B cell (primary cell): ENCODE measurements at regions not wholly inside any gene's neighbourhood (a gene's known extent, or its start where the extent isn't known, plus 50 kb on each side); places are given as distances from the start of the nearest gene placed in this dataset.

Experiments used
- ATAC-seq: fragments of 200-7000 bp; cut with Tn5 transposase; one replicate; pipeline ENCODE4 v1.10.0; 2021; ENCODE audit warnings: low read depth, mild to moderate bottlenecking, moderate number of reproducible peaks, moderate library complexity
- CTCF ChIA-PET: fragments of 350-600 bp; sonication (Branson Sonifier 250); formaldehyde crosslinking; loops from one replicate; lab custom pipeline; 2021; ENCODE audit warnings: antibody characterized with exemption, inconsistent platforms; lab: Charles Lee
- POLR2A ChIA-PET: fragments of 350-600 bp; sonication (Branson Sonifier 250); formaldehyde crosslinking; loops from one replicate; lab custom pipeline; 2021; ENCODE audit warnings: antibody characterized with exemption; lab: Charles Lee
- DNase-seq: peaks from one replicate; pipeline ENCODE4 v3.0.0; 2013
- H2AFZ ChIP-seq: 2 replicates; pipeline ENCODE4 v1.6.1; 2012; ENCODE audit warnings: mild to moderate bottlenecking, low read depth, low read length; ENCODE audit not compliant: insufficient read depth, poor library complexity, severe bottlenecking
- H3K27ac ChIP-seq, 2 donors: 1 replicate in 1 of 2; 2 replicates in 1 of 2; pipeline ENCODE4 v1.5.1; 2012 to 2013; ENCODE audit warnings: low read length in 2 of 2, mild to moderate bottlenecking in 2 of 2, moderate library complexity in 1 of 2
- H3K27me3 ChIP-seq, 4 experiments: fragments of 200-600 bp in 1 of 4; sonication (generic) in 1 of 4; replicated peaks in 1 of 4; 1 replicate in 2 of 4; 2 replicates in 2 of 4; pipeline versions ENCODE4 v1.6.1 to v1.7.0; 2013 to 2016; ENCODE audit warnings: low read length in 3 of 4, mild to moderate bottlenecking in 2 of 4, mixed read lengths in 1 of 4, moderate library complexity in 1 of 4; ENCODE audit not compliant: insufficient read depth in 4 of 4, control insufficient read depth in 3 of 4; ENCODE audit errors: control extremely low read depth in 1 of 4
- H3K36me3 ChIP-seq, 2 experiments: replicated peaks in 1 of 2; 1 replicate in 1 of 2; 2 replicates in 1 of 2; pipeline versions ENCODE4 v1.6.1 to v1.7.1; 2013; ENCODE audit warnings: low read length in 1 of 2; ENCODE audit not compliant: insufficient read depth in 2 of 2, control insufficient read depth in 1 of 2; ENCODE audit errors: control extremely low read depth in 1 of 2, extremely low read depth in 1 of 2
- H3K4me1 ChIP-seq, 2 donors: fragments of 200-600 bp in 1 of 2; sonication (generic) in 1 of 2; 1 replicate in 1 of 2; 2 replicates in 1 of 2; pipeline versions ENCODE4 v1.5.1 to v1.6.1; 2013 to 2017; ENCODE audit warnings: low read length in 2 of 2; ENCODE audit not compliant: control insufficient read depth in 2 of 2, insufficient read depth in 2 of 2
- H3K4me2 ChIP-seq: replicated peaks from 2 replicates; pipeline ENCODE3; 2012; ENCODE audit warnings: mild to moderate bottlenecking, low read depth, low read length; ENCODE audit not compliant: poor library complexity, severe bottlenecking
- H3K4me3 ChIP-seq, 5 experiments: fragments of 200-600 bp in 1 of 5; sonication (generic) in 1 of 5; 1 replicate in 3 of 5; 2 replicates in 2 of 5; pipeline versions ENCODE4 v1.5.1 to v1.7.0; 2011 to 2016; ENCODE audit warnings: low read length in 4 of 5, mild to moderate bottlenecking in 4 of 5, low read depth in 2 of 5, control low read depth in 1 of 5, moderate library complexity in 1 of 5; ENCODE audit not compliant: insufficient read depth in 1 of 5; ENCODE audit errors: control extremely low read depth in 1 of 5, extremely low read depth in 1 of 5
- H3K79me2 ChIP-seq: fragments of 200-600 bp; sonication (generic); one replicate; pipeline ENCODE4 v1.6.0; 2016; ENCODE audit warnings: low read length; ENCODE audit not compliant: control insufficient read depth, insufficient read depth
- H3K9ac ChIP-seq: fragments of 200-600 bp; sonication (generic); 2 replicates; pipeline ENCODE4 v1.6.1; 2017; ENCODE audit warnings: mild to moderate bottlenecking, low read length, moderate library complexity
- H3K9me3 ChIP-seq, 3 donors: one replicate each; pipeline versions ENCODE4 v1.6.1 to v1.7.1; 2013; ENCODE audit warnings: low read length in 2 of 3; ENCODE audit not compliant: control insufficient read depth in 2 of 3, insufficient read depth in 1 of 3; ENCODE audit errors: control extremely low read depth in 1 of 3
- H4K20me1 ChIP-seq: 2 replicates; pipeline ENCODE4 v1.6.0; 2012; ENCODE audit warnings: mild to moderate bottlenecking, low read length; ENCODE audit not compliant: insufficient read depth, control insufficient read depth, poor library complexity, severe bottlenecking
- H3K27ac Mint-ChIP-seq: one replicate; pipeline ENCODE4 v1.8.0; 2021; ENCODE audit warnings: mixed read lengths
- H3K27me3 Mint-ChIP-seq: one replicate; pipeline ENCODE4 v1.8.0; 2021; ENCODE audit warnings: mixed read lengths
- H3K4me1 Mint-ChIP-seq: one replicate; pipeline ENCODE4 v1.8.0; 2021; ENCODE audit warnings: mixed read lengths
- H3K4me3 Mint-ChIP-seq: one replicate; pipeline ENCODE4 v1.8.0; 2021; ENCODE audit warnings: mixed read lengths
- H3K9me3 Mint-ChIP-seq: one replicate; pipeline ENCODE4 v1.8.0; 2022; ENCODE audit warnings: mixed read lengths; ENCODE audit not compliant: insufficient read depth
- EZH2 ChIP-seq: IDR thresholded peaks from 2 replicates; pipeline ENCODE4 v1.6.1; 2012; ENCODE audit warnings: borderline replicate concordance, low read depth, mild to moderate bottlenecking, moderate library complexity, low read length; ENCODE audit not compliant: insufficient read depth, poor library complexity, severe bottlenecking
- WGBS: methylation state at CpG from one replicate; pipeline ENCODE4 v1.1.5; 2013; ENCODE audit warnings: missing lambda C conversion rate; ENCODE audit not compliant: insufficient coverage; 5-methylcytosine and 5-hydroxymethylcytosine counted together
- intact Hi-C: fragments of 100-400 bp; cut with micrococcal nuclease; formaldehyde crosslinking; loops from one replicate; pipeline ENCODE4 v1.10.0; 2022
- TF ChIP-seq, protein P1 (sequence below): fragments of 200-600 bp; IDR thresholded peaks from one replicate; pipeline ENCODE4 v1.8.0; 2022; ENCODE audit warnings: antibody characterized with exemption, mild to moderate bottlenecking

DNA sequence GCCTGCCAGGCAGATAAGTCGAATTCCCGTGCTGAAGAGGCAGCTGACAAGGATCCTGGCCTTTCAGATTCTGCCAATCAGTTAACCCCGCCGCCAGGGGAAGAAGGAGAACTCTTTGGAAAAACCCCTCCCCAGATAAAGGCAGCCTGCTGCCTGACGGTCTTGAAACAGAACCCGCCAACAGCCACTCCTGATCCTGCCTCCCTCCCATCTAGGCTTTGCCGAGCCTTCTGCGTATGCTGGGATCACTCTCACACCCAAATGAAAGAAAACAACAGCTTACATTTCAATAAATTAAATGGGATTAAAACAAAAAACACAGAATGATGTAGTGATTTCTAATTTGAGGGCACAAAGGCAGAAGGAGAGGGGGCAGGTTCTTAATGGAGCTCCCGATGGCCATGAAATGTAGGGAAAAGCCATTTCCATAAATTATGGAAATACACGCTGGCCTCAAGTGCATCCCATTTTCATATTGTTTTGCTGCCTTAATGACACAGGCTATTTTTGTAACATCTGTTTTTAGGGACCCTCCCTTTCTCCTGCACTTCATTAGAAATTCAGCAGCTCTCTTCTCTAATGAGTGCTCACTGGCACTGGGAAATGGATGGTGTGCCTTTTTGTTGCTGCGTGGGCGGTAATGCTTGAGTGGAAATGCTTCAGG lies 319.1 kb downstream of the MED10 start:
- ATAC-seq (no peak), DNase-seq (no peak)
- H3K27ac Mint-ChIP-seq: no peak overlapping the region
- no peaks in the 10 kb centered on the region for H3K4me1 Mint-ChIP-seq
- H3K4me3 Mint-ChIP-seq: no peak overlapping the region
- H3K4me2 ChIP-seq: no peak overlapping the region
- no peak overlapping the region for H3K27ac ChIP-seq
- no peaks in the 10 kb centered on the region for H4K20me1 ChIP-seq
- H3K27me3 ChIP-seq: no peaks in the 10 kb centered on the region
- POLR2A ChIA-PET: no interaction called here
- no peaks in the 10 kb centered on the region for H3K36me3 ChIP-seq
- CTCF ChIA-PET: no interaction called here
- no peaks in the 10 kb centered on the region for H3K4me1 ChIP-seq
- TF ChIP-seq, protein P1, sequence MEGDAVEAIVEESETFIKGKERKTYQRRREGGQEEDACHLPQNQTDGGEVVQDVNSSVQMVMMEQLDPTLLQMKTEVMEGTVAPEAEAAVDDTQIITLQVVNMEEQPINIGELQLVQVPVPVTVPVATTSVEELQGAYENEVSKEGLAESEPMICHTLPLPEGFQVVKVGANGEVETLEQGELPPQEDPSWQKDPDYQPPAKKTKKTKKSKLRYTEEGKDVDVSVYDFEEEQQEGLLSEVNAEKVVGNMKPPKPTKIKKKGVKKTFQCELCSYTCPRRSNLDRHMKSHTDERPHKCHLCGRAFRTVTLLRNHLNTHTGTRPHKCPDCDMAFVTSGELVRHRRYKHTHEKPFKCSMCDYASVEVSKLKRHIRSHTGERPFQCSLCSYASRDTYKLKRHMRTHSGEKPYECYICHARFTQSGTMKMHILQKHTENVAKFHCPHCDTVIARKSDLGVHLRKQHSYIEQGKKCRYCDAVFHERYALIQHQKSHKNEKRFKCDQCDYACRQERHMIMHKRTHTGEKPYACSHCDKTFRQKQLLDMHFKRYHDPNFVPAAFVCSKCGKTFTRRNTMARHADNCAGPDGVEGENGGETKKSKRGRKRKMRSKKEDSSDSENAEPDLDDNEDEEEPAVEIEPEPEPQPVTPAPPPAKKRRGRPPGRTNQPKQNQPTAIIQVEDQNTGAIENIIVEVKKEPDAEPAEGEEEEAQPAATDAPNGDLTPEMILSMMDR: no peak
- no peak for TF ChIP-seq EZH2
- intact Hi-C loops: no loop called here
- no peak overlapping the region for H3K4me3 ChIP-seq
- peaks cover 0 to 3% (median 0%) of the 10 kb centered on the region in 3 donors for H3K9me3 ChIP-seq
- no peak overlapping the region for H3K9ac ChIP-seq
- no peaks in the 10 kb centered on the region for H3K79me2 ChIP-seq
- H3K27me3 Mint-ChIP-seq: peaks cover 6% of the 10 kb centered on the region
- WGBS: 71% methylated on average over 6 of the region's 12 CpGs
- no peaks in the 10 kb centered on the region for H3K9me3 Mint-ChIP-seq
- H2AFZ ChIP-seq: no peak overlapping the region

DNA sequence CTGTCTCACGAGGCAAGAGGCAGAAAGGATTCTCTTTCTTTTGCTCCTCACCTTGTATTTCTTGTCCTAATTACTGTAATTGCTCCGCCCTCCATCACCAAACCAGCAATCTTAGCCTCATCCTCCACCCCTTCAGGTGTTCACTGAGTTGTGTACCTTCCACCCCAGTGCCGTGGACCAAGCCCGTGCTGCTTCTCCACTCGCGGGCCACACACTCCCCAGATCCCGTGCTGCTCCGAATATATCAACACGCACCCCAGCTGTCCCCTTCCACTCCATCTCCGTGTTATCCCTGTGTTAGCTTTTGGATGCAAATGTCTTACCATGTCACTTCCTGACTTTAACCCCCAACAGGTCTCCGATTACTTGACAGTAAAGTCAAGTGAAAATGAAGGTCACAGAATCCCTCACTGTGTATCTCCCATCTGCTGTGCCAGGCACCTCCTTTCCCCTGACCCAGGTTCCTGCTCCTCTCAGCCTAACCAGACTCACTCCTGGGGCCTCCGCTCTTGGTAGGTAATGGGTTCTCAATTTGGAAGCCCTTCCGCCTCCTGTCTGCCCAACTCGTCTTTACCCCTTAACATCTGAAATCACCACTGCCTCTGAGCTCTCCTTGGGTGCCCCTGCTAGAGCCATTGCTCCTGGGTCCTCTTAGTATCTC lies 320.2 kb downstream of the MED10 start:
- no peak overlapping the region for H2AFZ ChIP-seq
- H3K36me3 ChIP-seq: no peaks in the 10 kb centered on the region
- Mint-ChIP-seq H3K27me3 (peaks cover 6% of the 10 kb centered on the region), H3K4me1 (no peaks in the 10 kb centered on the region), H3K9me3 (no peaks in the 10 kb centered on the region), H3K4me3 (no peak overlapping the region), H3K27ac (no peak overlapping the region)
- H3K27ac ChIP-seq: no peak overlapping the region
- peaks cover 0 to 3% (median 0%) of the 10 kb centered on the region in 3 donors for H3K9me3 ChIP-seq
- no peaks in the 10 kb centered on the region for H3K4me1 ChIP-seq
- no peaks in the 10 kb centered on the region for H4K20me1 ChIP-seq
- CTCF ChIA-PET: no interaction called here
- no peak for TF ChIP-seq EZH2
- TF ChIP-seq, protein P1: no peak
- no peak overlapping the region for H3K9ac ChIP-seq
- WGBS: 89% methylated on average over 11 of the region's 14 CpGs
- H3K4me2 ChIP-seq: no peak overlapping the region
- intact Hi-C loops: no loop called here
- no peak overlapping the region for H3K4me3 ChIP-seq
- no peak for DNase-seq
- ATAC-seq: no peak
- H3K27me3 ChIP-seq: no peaks in the 10 kb centered on the region
- POLR2A ChIA-PET: no interaction called here
- no peaks in the 10 kb centered on the region for H3K79me2 ChIP-seq
